ENCODE measurements at regions not wholly inside any gene's neighbourhood (a gene's known extent, or its start where the extent isn't known, plus 50 kb on each side); places are given as distances from the start of the nearest gene placed in this dataset.

DNA sequence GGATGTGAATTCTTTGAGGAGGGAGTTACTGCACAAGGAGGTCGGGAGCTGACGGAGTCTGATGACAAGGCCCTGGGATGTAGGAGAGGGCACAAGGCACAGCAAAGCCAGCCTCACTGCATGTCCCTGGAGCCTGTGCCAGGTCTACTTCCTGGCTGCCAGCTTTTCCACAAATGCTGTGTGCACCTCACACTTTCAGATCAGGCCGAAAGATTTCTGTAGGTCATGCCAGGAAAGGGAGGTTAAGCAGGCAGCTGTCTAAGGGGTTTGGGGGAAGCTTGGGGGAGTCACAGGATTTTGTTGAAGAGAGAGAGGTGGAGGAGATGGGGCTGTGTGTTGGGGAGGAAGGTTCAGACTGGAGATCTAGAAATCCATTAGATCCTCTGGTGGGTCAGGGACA, 792.5 kb downstream of the KCNJ18 start:
- POLR2A ChIA-PET = no interaction called here
- no peak for DNase-seq (ENCODE audit: low read depth, low spot score)
- CTCF ChIA-PET = no interaction called here
- TF ChIP-seq, protein P1, sequence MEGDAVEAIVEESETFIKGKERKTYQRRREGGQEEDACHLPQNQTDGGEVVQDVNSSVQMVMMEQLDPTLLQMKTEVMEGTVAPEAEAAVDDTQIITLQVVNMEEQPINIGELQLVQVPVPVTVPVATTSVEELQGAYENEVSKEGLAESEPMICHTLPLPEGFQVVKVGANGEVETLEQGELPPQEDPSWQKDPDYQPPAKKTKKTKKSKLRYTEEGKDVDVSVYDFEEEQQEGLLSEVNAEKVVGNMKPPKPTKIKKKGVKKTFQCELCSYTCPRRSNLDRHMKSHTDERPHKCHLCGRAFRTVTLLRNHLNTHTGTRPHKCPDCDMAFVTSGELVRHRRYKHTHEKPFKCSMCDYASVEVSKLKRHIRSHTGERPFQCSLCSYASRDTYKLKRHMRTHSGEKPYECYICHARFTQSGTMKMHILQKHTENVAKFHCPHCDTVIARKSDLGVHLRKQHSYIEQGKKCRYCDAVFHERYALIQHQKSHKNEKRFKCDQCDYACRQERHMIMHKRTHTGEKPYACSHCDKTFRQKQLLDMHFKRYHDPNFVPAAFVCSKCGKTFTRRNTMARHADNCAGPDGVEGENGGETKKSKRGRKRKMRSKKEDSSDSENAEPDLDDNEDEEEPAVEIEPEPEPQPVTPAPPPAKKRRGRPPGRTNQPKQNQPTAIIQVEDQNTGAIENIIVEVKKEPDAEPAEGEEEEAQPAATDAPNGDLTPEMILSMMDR (IDR thresholded peaks at IDR 0.05; ENCODE audit: insufficient read depth, low read length, missing control alignments) = no peak
- no peak overlapping the region for H3K4me3 ChIP-seq (ENCODE audit: low read depth, low read length)

- POLR2A ChIA-PET = no interaction called here
- CTCF ChIA-PET = no interaction called here
- DNase-seq (ENCODE audit: low read depth, low spot score) = no peak
- TF ChIP-seq, protein P1 (IDR thresholded peaks at IDR 0.05; ENCODE audit: insufficient read depth, low read length, missing control alignments) = no peak
- H3K4me3 ChIP-seq (ENCODE audit: low read depth, low read length) = no peak overlapping the region
These were observed 798.1 kb downstream of the KCNJ18 start for GRCh38 chr17:22490399-22490798.

GRCh38 chr17:22492331-22492730, 800.0 kb downstream of the KCNJ18 start:
- CTCF ChIA-PET = no interaction called here
- no peak overlapping the region for H3K4me3 ChIP-seq (ENCODE audit: low read depth, low read length)
- TF ChIP-seq, protein P1 (IDR thresholded peaks at IDR 0.05; ENCODE audit: insufficient read depth, low read length, missing control alignments) = no peak
- POLR2A ChIA-PET = no interaction called here
- no peak for DNase-seq (ENCODE audit: low read depth, low spot score)

- CTCF ChIA-PET = no interaction called here
These were observed 804.1 kb downstream of the KCNJ18 start for GRCh38 chr17:22496450-22496849.

DNA sequence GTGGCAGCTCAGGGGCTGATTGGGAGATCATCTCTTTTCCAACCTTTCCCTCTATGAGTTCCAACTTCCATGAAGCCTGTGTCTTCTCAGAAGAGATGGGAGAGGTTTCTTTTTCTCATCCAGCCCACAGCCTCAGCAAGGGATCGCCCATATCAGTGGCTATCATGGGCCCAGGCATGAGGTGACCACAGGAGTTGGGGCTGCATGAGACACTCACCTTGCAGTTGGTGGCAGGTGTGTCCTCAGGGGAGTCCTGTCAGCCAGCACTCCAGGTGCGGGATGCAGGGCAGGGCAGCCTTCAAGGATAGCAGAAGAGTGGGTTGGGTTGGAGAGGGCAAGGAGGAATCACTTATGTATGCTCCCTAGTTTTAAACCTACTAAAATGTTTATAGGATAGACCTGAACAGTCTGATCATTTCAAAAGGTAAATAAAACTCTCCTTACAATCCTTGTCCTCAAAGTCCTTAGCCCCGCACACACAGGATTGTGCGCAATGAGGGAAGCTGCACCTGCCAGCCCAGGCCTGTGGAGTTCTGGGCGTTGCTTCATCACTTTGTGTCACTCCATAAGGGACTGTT, 811.1 kb downstream of the KCNJ18 start:
- POLR2A ChIA-PET = no interaction called here
- CTCF ChIA-PET = no interaction called here
- DNase-seq (ENCODE audit: low read depth, low spot score) = no peak
- TF ChIP-seq, protein P1 (IDR thresholded peaks at IDR 0.05; ENCODE audit: insufficient read depth, low read length, missing control alignments) = no peak
- H3K4me3 ChIP-seq (ENCODE audit: low read depth, low read length) = no peak overlapping the region

More at GRCh38 chr17:22496450-22496849, 804.1 kb downstream of the KCNJ18 start:
- DNase-seq (ENCODE audit: low read depth, low spot score) = no peak
- TF ChIP-seq, protein P1 (IDR thresholded peaks at IDR 0.05; ENCODE audit: insufficient read depth, low read length, missing control alignments) = no peak
- H3K4me3 ChIP-seq (ENCODE audit: low read depth, low read length) = no peak overlapping the region
- POLR2A ChIA-PET = no interaction called here

GRCh38 chr17:22505660-22506059, 813.3 kb downstream of the KCNJ18 start:
- CTCF ChIA-PET = no interaction called here
- TF ChIP-seq, protein P1 (IDR thresholded peaks at IDR 0.05; ENCODE audit: insufficient read depth, low read length, missing control alignments) = no peak
- no peak overlapping the region for H3K4me3 ChIP-seq (ENCODE audit: low read depth, low read length)
- POLR2A ChIA-PET = no interaction called here
- no peak for DNase-seq (ENCODE audit: low read depth, low spot score)
